ENCODE measurements at regions not wholly inside any gene's neighbourhood (a gene's known extent, or its start where the extent isn't known, plus 50 kb on each side); places are given as distances from the start of the nearest gene placed in this dataset.

GRCh38 chr5:102119252-102119651 lies 176.8 kb downstream of the SLCO4C1 start:
- Histone ChIP-seq H3K9ac (replicated peaks; ENCODE audit: extremely low read depth, insufficient read depth, low read length) (no peak overlapping the region), H3K4me3 (replicated peaks in 1 of 3; ENCODE audit: insufficient read depth in 1 of 3, low read depth in 1 of 3, low read length in 3 of 3) (no peak overlapping the region), H3K36me3 (ENCODE audit: control insufficient read depth in 2 of 2, extremely low read depth in 1 of 2, insufficient read depth in 2 of 2, low read length in 2 of 2) (no peaks in the 10 kb centered on the region), H3K4me1 (ENCODE audit: control insufficient read depth, extremely low read depth, insufficient read depth, low read length) (no peaks in the 10 kb centered on the region), H4K20me1 (replicated peaks; ENCODE audit: control insufficient read depth, extremely low read depth, insufficient read depth, low read length) (no peaks in the 10 kb centered on the region), H3K79me2 (ENCODE audit: control insufficient read depth, insufficient read depth, low read length) (no peaks in the 10 kb centered on the region), H2AFZ (ENCODE audit: low read depth, low read length) (no peak overlapping the region), H3K27me3 (ENCODE audit: control insufficient read depth in 2 of 2, insufficient read depth in 2 of 2, low read length in 2 of 2) (no peaks in the 10 kb centered on the region), H3K9me1 (replicated peaks; ENCODE audit: control insufficient read depth, extremely low read depth, insufficient read depth, low read length) (no peaks in the 10 kb centered on the region), H3K9me3 (replicated peaks; ENCODE audit: control insufficient read depth, insufficient read depth, low read length) (no peaks in the 10 kb centered on the region), H3K4me2 (ENCODE audit: insufficient read depth, low read length) (no peak overlapping the region), H3K27ac (ENCODE audit: insufficient read depth, low read depth, low read length) (no peak overlapping the region)
- BruUV-seq (replicated peaks): no TSS peak
- FAIRE-seq: no peak
- no peak for DNase-seq (ENCODE audit: low read depth, low spot score)
- no peak for TF ChIP-seq EZH2 (IDR thresholded peaks at IDR 0.05; ENCODE audit: borderline replicate concordance, low read depth, low read length, severe bottlenecking)
- TF ChIP-seq MYC (IDR thresholded peaks at IDR 0.05; ENCODE audit: low read depth, low read length): no peak
- no peak for TF ChIP-seq FOS (IDR thresholded peaks at IDR 0.05; ENCODE audit: borderline replicate concordance, insufficient read depth, low read length)
- TF ChIP-seq JUN (IDR thresholded peaks at IDR 0.05; ENCODE audit: borderline replicate concordance, insufficient read depth, insufficient read length, low read depth): no peak
- POLR2A ChIA-PET: no interaction called here
- CTCF ChIA-PET: no interaction called here
- dilution Hi-C loops (cut with MboI; ENCODE audit: extremely low pct_ligation_motif_present, low sequenced_read_pairs) (no loop called here), intact Hi-C loops (cut with micrococcal nuclease) (no loop called here)

- Histone ChIP-seq H3K27ac (ENCODE audit: insufficient read depth, low read depth, low read length) (no peak overlapping the region), H2AFZ (ENCODE audit: low read depth, low read length) (no peak overlapping the region), H3K36me3 (ENCODE audit: control insufficient read depth in 2 of 2, extremely low read depth in 1 of 2, insufficient read depth in 2 of 2, low read length in 2 of 2) (no peaks in the 10 kb centered on the region), H3K27me3 (ENCODE audit: control insufficient read depth in 2 of 2, insufficient read depth in 2 of 2, low read length in 2 of 2) (no peaks in the 10 kb centered on the region), H3K4me2 (ENCODE audit: insufficient read depth, low read length) (no peak overlapping the region), H3K9me3 (replicated peaks; ENCODE audit: control insufficient read depth, insufficient read depth, low read length) (no peaks in the 10 kb centered on the region), H3K79me2 (ENCODE audit: control insufficient read depth, insufficient read depth, low read length) (no peaks in the 10 kb centered on the region), H3K4me3 (replicated peaks in 1 of 3; ENCODE audit: insufficient read depth in 1 of 3, low read depth in 1 of 3, low read length in 3 of 3) (no peak overlapping the region), H4K20me1 (replicated peaks; ENCODE audit: control insufficient read depth, extremely low read depth, insufficient read depth, low read length) (no peaks in the 10 kb centered on the region), H3K9me1 (replicated peaks; ENCODE audit: control insufficient read depth, extremely low read depth, insufficient read depth, low read length) (no peaks in the 10 kb centered on the region), H3K4me1 (ENCODE audit: control insufficient read depth, extremely low read depth, insufficient read depth, low read length) (no peaks in the 10 kb centered on the region), H3K9ac (replicated peaks; ENCODE audit: extremely low read depth, insufficient read depth, low read length) (no peak overlapping the region)
- TF ChIP-seq FOS (IDR thresholded peaks at IDR 0.05; ENCODE audit: borderline replicate concordance, insufficient read depth, low read length) (no peak), EZH2 (IDR thresholded peaks at IDR 0.05; ENCODE audit: borderline replicate concordance, low read depth, low read length, severe bottlenecking) (no peak), GATA2 (IDR thresholded peaks at IDR 0.05; ENCODE audit: insufficient read depth, insufficient read length, low read depth, low read length) (no peak), CTCF (IDR thresholded peaks at IDR 0.05; ENCODE audit: extremely low read depth in 1 of 2, insufficient read depth in 1 of 2, low read depth in 1 of 2, low read length in 2 of 2) (no peak), JUN (IDR thresholded peaks at IDR 0.05; ENCODE audit: borderline replicate concordance, insufficient read depth, insufficient read length, low read depth) (no peak), MYC (IDR thresholded peaks at IDR 0.05; ENCODE audit: low read depth, low read length) (no peak), MAX (IDR thresholded peaks at IDR 0.05; ENCODE audit: insufficient read depth, insufficient read length) (no peak), POLR2AphosphoS5 (IDR thresholded peaks at IDR 0.05; ENCODE audit: insufficient read depth, low read depth, low read length) (no peak), POLR2A (IDR thresholded peaks at IDR 0.05; ENCODE audit: low read depth, low read length) (no peak)
- CTCF ChIA-PET: no interaction called here
- FAIRE-seq (no peak), DNase-seq (ENCODE audit: low read depth, low spot score) (no peak)
- dilution Hi-C loops (cut with MboI; ENCODE audit: extremely low pct_ligation_motif_present, low sequenced_read_pairs) (no loop called here), intact Hi-C loops (cut with micrococcal nuclease) (no loop called here)
- POLR2A ChIA-PET: no interaction called here
- no TSS peak for BruUV-seq (replicated peaks)
These were observed 180.3 kb downstream of the SLCO4C1 start for GRCh38 chr5:102115736-102116135.
